ENCODE measurements at regions not wholly inside any gene's neighbourhood (a gene's known extent, or its start where the extent isn't known, plus 50 kb on each side); places are given as distances from the start of the nearest gene placed in this dataset.
"Not testable (repeated sequence)": the region's sequence is repeated elsewhere in the genome, so short reads cannot be mapped to it uniquely, and the experiment has no call there.

DNA sequence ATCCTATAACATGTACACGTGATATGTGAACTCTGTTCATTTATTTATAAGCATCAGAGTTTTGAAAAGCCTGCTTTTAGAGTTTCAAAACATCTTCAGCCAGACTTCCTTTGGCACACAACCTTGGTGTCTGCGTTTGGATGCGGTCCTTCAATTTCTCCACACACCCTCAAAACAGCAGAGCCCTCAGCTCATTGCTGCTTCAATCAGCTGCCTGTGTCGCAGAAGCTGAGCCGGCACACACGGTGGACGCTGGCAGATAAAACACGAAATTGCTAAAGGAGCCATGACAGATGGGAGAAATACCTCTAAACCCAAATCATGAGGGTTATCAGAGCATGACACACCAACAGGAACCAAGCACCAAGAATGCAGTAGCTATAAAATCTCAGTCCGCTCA, 396.4 kb upstream of the AKR1E2 start:
- DNase-seq = no peak

DNA sequence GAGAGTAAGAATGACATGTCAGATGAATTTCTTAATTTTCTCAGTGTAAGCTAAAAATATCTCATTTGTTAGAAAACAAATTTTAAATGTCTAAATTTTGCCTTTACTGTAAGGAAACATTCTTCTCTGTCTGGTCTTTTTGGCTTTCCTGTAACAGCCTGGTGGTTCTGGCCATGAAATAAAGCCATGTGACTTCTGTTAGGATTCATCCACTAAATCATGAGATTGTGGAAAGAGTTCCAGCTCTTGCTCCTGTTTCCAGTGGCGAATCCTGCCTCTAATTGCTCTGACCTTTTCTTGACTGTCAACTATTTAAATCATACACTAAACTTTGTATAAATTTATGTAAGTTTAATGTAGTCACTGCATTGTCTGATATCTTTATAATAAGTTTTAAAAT, 398.5 kb upstream of the AKR1E2 start:
- DNase-seq = no peak

DNA sequence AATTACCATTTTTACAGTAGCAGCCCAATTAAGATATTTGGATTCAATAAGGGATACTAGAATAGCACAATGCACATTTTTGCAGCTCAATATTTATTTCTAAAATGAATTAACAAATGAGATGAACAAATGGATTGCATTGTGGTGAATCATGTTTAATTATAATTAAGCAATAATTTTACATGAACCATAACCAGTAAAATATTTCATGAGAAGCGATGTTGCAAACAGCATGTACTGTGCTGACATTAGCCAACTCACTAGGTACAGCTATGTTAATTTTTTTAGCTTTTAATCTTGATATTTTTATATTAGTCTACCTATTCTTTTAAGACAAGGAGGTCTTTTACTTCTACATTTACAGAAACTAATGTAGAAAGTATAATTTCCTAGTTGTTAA, 399.1 kb upstream of the AKR1E2 start:
- no peak for DNase-seq

DNA sequence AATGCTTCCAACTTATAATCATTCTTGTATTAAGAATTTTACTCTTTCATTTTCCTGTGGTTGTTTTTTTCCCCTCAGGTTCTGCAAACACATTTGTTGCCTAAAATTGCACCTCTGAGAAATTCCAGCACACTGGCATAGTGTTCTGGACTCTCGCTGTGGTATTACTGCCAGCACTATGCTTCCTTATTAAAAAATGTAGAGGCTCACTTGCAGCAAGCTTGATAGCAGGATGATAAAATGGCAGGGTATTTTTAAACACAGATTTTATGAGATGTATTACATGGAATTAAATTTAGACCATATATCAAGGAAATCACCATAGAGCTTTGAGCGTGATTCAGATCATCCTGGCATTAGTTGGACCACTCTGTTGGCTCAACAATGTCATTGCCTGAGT, 416.7 kb upstream of the AKR1E2 start:
- no peak for DNase-seq

DNA sequence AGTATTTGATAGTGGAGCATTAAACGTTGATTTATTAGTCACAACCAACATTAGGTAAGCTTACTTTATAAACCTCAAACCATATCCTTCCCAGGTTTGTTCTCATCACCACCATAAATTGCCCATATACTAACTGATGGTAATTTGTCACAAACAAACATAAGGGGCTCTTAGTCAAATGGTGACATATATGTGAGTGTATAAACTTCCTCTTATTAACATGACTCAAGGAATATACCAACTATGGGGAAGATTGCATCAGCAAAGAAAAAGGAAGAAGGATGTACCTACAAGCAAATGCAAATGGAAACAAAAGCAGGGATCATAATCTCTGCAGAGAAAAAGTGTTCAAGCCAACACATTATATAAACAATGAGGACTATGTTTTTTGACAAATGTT, 418.2 kb upstream of the AKR1E2 start:
- no peak for DNase-seq

DNA sequence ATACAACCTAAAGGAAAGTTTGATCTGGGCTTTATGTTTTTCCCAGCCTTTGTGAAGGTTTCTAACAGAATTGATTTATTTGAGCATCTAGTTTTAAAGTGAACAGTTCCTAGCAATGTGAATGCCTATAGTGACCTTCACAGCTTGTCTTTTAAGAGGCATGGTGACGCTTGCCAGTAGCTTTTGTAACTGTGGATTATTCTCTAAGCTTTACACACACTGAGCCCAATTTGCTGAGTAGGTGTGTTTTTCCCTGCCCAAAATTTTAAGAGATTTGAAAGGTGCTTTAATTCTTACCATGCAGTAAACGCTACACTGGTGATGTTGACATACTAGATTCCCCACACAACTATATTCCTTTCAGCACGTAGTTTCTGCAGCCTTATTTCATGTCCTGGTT, 420.2 kb upstream of the AKR1E2 start:
- no peak for DNase-seq

DNA sequence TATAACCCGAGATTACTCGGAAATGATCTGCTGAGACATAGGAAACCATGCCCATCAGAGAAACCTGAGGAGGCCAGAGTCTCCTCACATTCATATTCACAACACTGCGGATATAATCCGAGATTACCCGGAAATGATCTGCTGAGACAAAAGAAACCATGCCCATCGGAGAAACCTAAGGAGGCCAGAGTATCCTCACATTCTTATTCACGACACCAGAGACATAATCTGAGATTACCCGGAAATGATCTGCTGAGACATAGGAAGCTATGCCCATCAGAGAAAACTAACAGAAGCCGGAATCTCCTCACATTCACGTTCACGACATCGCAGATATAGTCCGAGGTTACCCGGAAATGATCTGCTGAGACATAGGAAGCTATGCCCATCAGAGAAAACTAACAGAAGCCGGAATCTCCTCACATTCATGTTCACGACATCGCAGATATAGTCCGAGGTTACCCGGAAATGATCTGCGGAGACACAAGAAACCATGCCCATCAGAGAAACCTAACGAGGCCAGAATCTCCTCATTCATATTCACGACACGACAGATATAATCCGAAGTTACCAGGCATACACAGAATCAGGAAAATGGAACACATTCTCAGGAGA, 422.3 kb upstream of the AKR1E2 start:
- no peak for DNase-seq

DNA sequence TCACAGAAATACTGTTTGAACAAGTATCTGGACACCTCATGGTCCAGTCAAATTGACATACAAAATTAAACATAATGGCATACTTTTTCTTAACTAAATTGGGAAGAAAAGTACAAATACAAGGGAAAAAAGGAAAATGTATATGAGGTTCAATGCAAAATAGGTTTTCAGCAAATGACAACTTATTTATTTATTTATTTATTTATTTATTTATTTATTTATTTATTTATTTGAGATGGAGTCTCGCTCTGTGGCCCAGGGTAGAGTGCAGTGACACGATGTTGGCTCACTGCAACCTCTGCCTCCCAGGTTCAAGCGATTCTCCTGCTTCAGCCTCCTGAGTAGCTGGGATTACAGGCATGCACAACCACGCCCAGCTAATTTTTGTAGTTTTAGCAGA, 424.9 kb upstream of the AKR1E2 start:
- DNase-seq = not testable (repeated sequence)

DNA sequence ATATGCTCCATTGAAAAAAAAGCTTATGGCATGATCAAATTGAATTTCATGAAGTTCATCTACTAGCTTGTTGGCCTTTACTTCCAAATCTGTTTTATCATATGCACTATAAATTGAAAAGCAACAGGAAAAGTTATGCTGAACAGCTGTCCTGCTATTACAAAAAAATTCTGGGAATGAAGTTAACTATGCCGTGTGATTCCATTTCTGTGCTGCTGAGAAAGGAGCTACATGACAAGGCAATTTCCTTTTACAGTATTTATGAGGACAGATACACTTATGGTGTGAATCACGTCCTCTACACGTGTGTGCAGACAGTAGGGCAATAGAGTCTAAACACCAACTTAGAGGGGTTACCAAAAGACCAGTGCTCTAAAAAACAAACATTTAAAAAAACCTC, 426.5 kb upstream of the AKR1E2 start:
- no peak for DNase-seq

DNA sequence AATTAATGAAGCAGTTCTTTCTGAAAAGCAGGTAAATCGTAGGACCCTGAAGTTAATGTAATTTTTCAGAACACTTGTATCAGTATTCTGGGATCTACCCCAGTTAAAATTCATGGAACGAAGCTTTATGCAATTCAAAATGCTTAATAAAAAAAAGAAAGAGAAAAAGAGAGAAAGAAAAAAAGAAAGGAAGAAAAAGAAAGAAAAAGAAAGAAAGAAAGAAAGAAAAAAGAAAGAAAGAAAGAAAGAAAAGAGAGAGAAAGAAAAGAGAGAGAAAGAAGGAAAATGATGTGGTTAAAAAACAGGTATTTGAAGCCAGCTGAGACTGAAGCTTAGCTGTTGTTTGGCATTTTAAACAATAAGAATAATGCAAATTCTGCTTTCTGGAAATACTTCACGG, 427.4 kb upstream of the AKR1E2 start:
- DNase-seq = no peak

DNA sequence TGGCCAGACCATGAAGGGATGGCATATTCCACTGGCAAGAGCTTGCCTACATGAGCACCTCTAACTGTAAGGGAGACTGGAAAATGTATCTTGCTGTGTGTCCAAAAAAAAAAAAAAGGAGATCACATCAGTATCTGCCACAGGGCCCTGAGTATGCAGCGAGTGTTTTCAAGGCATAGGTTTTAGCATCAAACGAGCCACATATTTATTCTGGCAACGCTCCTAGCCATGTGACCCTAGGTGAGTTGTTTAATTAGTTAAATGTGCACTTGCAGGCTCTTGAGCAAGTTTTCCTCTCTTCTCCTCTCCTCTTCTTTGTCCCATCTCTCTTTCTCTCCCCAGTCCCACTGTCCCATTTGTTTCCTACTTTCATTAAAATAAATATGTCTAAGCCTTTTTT, 428.7 kb upstream of the AKR1E2 start:
- DNase-seq = no peak

DNA sequence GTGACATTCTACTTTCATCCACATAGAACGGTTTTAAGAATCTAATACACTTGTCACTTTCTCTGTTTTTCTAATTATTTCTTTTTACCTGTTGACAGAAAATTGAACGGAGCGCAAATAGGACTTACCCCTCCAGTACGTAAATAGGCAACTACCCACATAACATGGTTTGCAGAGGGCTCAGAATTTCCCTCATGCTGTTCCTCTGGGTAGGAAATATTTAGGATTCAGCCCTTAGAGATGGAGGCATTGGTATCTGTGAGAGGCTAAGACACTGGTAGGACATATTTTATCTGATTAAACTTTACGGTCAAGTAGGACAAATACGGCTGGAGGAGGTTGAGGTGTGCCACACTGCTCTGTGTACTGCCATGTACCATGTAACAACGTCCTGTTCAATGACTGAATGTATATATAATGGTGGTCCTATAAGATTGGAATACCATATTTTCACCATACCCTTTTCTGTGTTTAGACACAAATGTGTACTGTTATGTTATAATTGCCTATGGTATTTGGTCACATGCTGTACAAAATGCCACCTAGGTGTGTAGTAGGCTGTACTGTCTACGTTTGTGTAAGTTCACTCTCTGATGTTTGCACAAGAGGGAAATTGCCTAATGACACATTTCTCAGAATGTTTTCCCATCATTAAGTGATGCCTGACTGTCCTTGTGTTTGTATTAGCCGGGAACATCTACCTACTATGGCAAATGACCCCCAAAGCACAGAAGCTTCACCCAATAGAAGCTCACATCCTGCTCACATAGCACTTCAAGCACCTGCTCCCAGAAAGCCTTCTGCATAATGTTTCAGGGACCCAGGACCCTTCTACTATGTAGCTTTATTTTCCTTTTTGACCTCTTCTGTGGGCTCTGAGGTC, 429.4 kb upstream of the AKR1E2 start:
- no peak for DNase-seq

DNA sequence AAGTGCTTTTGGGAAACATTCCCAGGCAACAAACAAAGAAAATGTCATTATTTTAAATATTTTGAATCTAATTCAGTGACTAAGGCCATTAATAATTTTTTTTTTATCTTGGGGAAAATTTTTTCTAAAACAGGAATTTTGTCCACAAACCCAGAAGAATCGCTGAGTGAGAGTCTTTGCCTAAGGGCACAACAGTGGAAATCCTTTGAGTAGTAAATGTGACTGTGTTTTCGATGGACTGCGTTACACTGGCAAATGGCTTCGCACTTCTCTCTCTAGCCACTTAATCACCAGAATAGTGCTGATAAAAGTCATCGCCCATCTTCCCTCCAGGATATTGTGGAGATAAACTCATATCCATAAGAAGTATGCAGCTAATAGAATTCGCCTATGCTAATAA, 430.3 kb upstream of the AKR1E2 start:
- no peak for DNase-seq

DNA sequence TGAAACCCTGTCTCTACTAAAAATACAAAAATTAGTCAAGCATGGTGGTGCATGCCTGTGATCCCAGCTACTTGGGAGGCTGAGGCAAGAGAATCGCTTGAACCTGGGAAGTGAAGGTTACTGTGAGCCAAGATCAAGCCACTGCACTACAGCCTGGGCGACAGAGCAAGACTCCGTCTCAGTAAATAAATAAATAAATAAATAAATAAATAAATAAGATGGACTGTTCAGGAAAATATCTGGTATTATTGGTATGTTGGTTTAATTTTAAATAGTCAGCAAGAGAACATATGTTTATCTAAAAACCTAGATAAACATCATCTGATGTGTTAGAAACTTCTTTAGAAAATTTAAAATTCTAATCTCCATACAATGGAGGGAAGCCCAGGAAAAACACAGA, 431.6 kb upstream of the AKR1E2 start:
- not testable (repeated sequence) for DNase-seq

DNA sequence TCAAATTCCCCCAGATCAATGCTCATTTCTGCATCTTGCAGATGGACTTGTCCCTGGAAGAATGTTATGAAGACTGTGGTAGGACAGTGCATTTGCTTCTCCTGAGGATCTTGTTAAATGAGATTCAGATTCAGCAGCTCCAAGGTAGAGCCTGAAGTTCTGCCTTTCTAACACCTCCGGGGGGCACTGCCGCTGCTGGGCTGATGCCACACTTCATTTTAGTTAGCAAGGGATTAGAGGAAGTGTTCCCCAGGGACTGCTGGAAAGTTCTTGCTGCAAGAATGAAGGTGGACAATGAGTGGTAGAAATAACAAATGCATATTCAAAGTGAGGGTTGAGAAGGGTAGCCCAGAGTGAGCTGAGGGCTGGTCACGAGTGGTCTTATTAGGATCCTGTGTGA, 434.3 kb upstream of the AKR1E2 start:
- no peak for DNase-seq

DNA sequence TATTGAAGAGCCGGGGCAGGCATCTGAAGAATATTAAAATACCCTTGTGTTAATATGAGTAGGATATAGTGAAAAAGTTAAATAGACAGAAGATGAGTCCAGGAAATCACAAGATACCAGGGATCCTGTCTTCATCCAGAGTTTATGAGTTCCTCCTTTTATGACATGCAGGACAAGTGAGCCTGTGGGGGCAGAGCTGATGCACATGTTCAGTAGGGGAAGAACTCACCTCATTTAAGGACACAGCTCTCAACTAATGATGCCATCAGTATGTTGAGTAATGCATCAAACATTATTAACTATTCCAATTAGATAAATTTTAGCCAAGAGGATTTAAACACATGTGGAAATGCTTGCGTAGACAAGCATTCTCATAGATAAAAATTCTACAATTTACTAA, 435.8 kb upstream of the AKR1E2 start:
- DNase-seq = no peak

DNA sequence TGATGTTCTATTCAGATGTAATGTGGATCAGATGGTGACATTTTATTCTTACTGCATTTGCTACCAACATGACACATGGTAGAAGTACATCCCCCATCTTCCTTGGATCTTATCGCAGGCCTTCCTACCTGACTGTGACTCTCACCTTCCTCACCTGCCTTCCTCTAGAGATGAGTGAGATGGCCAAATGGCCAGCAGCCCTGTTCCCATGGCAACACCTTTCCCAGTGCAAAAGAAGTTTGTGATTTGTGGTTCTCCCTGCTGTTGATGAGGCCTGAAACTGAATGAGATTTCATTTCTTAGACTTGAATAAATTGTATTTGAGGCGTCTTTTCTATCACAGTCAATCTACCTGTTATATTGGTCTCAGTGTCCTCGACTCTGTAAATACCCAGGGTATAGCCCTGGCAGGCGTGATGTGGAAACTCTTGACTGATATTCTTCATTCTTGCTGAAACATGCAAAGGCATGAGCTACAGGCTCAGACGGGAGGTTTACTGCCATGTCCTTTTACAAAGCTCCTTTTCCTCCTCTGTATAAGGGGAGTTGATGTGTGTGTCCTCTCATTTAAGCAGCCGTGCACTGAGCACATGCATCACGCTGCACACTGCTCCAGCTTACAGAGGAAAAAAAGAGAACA, 440.7 kb upstream of the AKR1E2 start:
- DNase-seq = no peak

DNA sequence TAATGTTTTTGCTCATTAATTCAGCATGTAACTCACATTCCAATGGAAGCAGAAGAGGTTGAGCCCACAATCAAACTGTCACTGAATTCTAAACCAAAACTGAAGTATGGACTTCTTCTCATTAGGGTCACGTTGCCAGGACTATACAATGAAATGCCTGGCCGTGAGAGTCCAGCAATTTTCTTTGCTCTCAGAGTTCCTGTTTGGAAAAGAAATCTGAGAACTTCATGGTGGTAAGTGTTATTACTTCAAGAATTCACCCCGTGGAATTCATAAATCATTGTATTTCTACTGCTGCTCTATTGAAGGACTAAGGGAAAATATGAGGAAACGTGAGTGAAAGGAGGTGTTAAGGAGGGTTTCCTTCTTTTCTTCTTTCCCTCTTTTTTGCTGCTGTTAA, 441.8 kb upstream of the AKR1E2 start:
- DNase-seq = no peak

DNA sequence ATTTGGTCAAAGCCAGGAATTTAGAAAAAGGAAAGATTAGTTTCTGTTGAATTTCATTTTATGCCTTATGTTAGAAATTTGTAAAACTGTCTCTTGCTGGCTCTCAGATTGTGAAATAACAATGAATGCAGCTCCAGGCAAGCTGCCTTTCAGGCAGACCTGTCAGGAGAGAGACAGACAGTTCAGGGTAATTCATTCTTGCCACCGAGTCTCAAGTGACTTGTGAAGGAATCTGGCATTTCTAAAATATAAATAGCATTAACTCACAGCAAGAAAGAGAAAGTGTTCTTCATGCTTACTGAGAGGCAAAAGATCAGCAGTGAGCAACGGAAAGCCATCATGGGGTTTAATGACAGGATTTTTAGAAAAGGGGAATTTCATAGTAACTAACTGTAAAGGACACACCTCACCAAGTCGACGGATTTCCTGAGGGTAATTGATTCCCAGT, 442.3 kb upstream of the AKR1E2 start:
- DNase-seq = no peak

DNA sequence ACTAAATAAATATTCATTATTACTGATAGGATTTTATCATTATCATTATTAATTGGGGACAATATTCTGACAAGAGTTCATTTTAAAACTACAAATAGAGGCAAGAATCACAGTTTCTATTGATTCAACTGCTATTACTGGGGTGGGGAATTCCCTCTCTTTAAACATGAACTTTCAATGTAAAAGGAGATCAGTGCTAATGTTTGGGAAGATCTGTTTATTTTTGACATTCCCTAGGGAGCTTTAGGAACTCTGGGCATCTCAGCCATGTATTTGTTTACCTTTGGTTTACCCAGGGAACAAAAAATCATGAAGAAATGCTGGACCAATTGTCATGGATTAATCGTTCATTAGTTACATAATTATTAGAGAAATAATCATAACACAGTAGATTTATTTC, 443.2 kb upstream of the AKR1E2 start:
- no peak for DNase-seq

DNA sequence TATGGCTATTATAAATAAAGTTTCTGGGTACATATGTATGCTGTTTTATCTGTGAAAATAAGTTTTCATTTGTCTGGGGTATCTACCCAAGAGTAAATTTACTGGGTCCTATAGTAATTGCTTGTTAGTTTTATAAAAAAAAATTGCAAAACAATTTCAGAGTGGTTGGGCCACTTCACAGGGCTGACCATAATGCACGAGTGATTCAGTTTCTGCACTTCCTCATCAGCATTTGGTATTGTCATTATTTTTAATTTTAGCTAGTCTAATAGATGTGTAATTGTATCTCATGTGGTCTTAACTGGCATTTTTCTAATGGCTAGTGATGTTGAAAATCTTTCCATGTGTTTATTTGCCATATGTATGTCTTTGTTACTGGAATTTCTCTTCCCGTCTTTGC, 452.4 kb upstream of the AKR1E2 start:
- DNase-seq = no peak

DNA sequence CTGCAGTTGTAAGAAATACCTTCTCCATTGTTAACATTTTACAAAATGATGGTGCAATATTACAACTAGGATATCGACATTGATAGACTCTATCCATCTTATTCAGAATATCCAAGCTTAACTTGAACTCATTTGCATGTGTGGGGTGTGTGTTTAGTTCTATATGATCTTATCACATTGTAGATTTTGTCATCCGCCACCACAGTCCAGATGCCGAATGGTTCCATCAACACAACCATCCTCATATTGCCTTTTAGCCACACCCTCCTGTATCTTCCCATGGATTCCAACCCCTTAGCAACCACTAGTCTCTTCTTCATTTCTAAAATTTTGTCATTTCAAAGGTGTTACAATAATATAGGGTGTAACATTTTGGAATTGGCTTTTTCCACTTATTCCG, 452.9 kb upstream of the AKR1E2 start:
- no peak for DNase-seq

DNA sequence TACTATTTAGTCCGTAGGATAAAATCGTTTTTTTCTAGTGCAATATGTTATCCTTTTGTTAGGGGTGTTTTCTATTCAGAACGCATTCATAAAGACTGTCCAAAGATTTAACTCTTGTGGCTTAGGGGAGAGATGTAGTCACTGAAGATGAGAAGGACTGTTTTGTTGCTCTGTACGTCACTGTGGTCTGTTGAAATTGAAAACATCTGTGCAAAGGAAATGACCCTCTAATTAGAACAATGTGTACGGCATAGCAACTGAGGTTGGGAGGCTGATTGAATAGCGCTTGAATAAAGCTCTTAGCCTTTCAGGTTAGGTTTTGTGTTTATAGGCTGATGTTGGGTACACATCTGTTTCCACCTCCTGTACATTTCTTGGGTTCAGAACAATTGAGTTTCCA, 453.4 kb upstream of the AKR1E2 start:
- DNase-seq = no peak

DNA sequence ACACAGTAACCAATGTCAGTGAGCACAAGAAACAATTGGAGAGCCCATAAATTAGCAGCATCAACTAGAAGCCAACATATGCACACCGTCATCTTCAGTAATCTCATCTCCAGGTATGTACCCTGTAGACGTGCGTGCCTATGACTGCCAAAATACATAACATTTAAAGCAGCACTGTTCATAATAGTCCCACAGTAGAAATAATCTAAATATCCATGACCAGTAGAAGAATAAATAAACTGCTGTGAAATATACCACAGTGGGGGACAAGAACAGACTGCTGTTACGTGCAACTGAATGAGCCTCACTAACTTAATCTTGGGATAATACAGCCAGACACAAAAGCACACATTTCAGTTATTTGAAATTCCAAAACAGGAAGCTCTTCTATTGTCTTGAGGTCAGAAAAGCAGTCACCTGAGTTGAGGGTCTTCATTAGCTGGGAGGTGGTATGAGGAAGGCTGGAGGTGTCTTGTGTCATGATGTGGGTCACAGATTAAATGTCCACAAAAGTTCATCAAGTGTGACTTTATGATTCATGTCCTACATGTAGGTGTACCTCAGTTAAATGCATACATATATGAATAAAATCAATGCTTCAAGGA, 454.2 kb upstream of the AKR1E2 start:
- DNase-seq = no peak

Data from activated naive CD4-positive, alpha-beta T cell (primary cell).